HEK293 (cell line): ENCODE measurements at regions not wholly inside any gene's neighbourhood (a gene's known extent, or its start where the extent isn't known, plus 50 kb on each side); places are given as distances from the start of the nearest gene placed in this dataset.

ENCODE experiments used
- CTCF ChIP-seq: fragments of 450-650 bp; formaldehyde crosslinking; IDR thresholded peaks from 2 replicates; pipeline ENCODE4 v1.5.1; 2016; ENCODE audit warnings: missing biosample characterization, missing genetic modification characterization
- MZF1 ChIP-seq: fragments of 450-650 bp; formaldehyde crosslinking; IDR thresholded peaks from 2 replicates; pipeline ENCODE4 v1.5.1; 2017; ENCODE audit warnings: missing biosample characterization, missing genetic modification characterization, borderline replicate concordance
- ZNF10 ChIP-seq: fragments of 450-650 bp; formaldehyde crosslinking; IDR thresholded peaks from 2 replicates; pipeline ENCODE4 v1.5.1; 2017; ENCODE audit warnings: missing biosample characterization, missing genetic modification characterization
- ZNF292 ChIP-seq: fragments of 450-650 bp; formaldehyde crosslinking; IDR thresholded peaks from 2 replicates; pipeline ENCODE4 v1.5.1; 2016; ENCODE audit warnings: low read depth, missing biosample characterization, missing genetic modification characterization, borderline replicate concordance
- ZNF335 ChIP-seq: fragments of 450-650 bp; formaldehyde crosslinking; conservative IDR thresholded peaks from 2 replicates; pipeline ENCODE4 v1.5.1; 2016; ENCODE audit warnings: missing biosample characterization, missing genetic modification characterization

GRCh38 chr17:79428988-79429387, 181.9 kb downstream of the RBFOX3 start:
- TF ChIP-seq CTCF (tag by site-specific recombination), result no peak
- TF ChIP-seq ZNF335 (tag by site-specific recombination), result no peak
- no peak for TF ChIP-seq ZNF292 (tag by site-specific recombination)
- TF ChIP-seq MZF1 (tag by site-specific recombination), result no peak
- no peak for TF ChIP-seq ZNF10 (tag by site-specific recombination)
